HCT116 (cell line): ENCODE measurements at regions not wholly inside any gene's neighbourhood (a gene's known extent, or its start where the extent isn't known, plus 50 kb on each side); places are given as distances from the start of the nearest gene placed in this dataset.

Source experiments
- ATAC-seq: fragments of 200-7000 bp; cut with Tn5 transposase; 2 replicates; pipeline ENCODE4 v1.9.1; 2020; ENCODE audit warnings: mild to moderate bottlenecking, moderate library complexity
- BruUV-seq: library from RNA; stranded (reverse); fragments of 400-500 nt; replicated peaks from 2 replicates; lab custom pipeline; 2021; lab: Mats Ljungman, UMichigan
- CTCF ChIA-PET: fragments of 300-600 bp; sonication (Branson Sonifier 250); formaldehyde crosslinking; loops from one replicate; lab custom pipeline; 2021; ENCODE audit warnings: antibody characterized with exemption; lab: Charles Lee
- POLR2A ChIA-PET: fragments of 300-600, 350-600 bp; sonication (Branson Sonifier 250); formaldehyde crosslinking; loops from one replicate; lab custom pipeline; 2021; ENCODE audit warnings: antibody characterized with exemption; lab: Charles Lee
- RAD21 ChIA-PET, 2 experiments: fragments of 300-600 bp; sonication (Branson Sonifier 250); formaldehyde crosslinking; loops; one replicate each; lab custom pipeline; 2023; ENCODE audit warnings: low total read pairs in 2 of 2; ENCODE audit not compliant: uncharacterized antibody in 2 of 2, unreplicated experiment in 2 of 2, low non-redundant PET in 1 of 2; lab: Charles Lee
- DNase-seq: peaks from one replicate; pipeline ENCODE4 v3.0.0-alpha.2; 2010; ENCODE audit warnings: low read depth, low spot score
- H2AFZ ChIP-seq: fragments of 200-600 bp; shearing (Covaris generic), sonication (generic); 2 replicates; pipeline ENCODE4 v1.6.1; 2017; ENCODE audit warnings: low read depth, mixed run types, mixed read lengths, antibody characterized with exemption, low read length; ENCODE audit not compliant: poor library complexity, severe bottlenecking
- H3K27ac ChIP-seq: 2 replicates; pipeline ENCODE4 v1.5.1; 2012; ENCODE audit warnings: low read depth, low read length
- H3K27me3 ChIP-seq: fragments of 200-600 bp; sonication (generic); 2 replicates; pipeline ENCODE4 v1.6.1; 2016; ENCODE audit warnings: mixed run types, low read length, mixed read lengths; ENCODE audit not compliant: insufficient read depth
- H3K36me3 ChIP-seq, 2 experiments: fragments of 200-500 bp in 1 of 2; fragments of 200-600 bp in 1 of 2; sonication (Bioruptor generic) in 1 of 2; sonication (generic) in 1 of 2; 2 replicates each; pipeline versions ENCODE4 v1.5.1 to v1.6.1; 2014 to 2016; ENCODE audit warnings: low read length in 2 of 2, inconsistent platforms in 1 of 2, mixed read lengths in 1 of 2, mixed run types in 1 of 2; ENCODE audit not compliant: insufficient read depth in 2 of 2, control insufficient read depth in 1 of 2
- H3K4me1 ChIP-seq, 2 experiments: fragments of 200-600 bp in 1 of 2; sonication (generic) in 1 of 2; 2 replicates each; pipeline versions ENCODE4 v1.5.1 to v1.6.1; 2012 to 2017; ENCODE audit warnings: low read length in 2 of 2, inconsistent platforms in 1 of 2, mild to moderate bottlenecking in 1 of 2, mixed read lengths in 1 of 2, mixed run types in 1 of 2, moderate library complexity in 1 of 2; ENCODE audit not compliant: insufficient read depth in 2 of 2, control insufficient read depth in 1 of 2
- H3K4me2 ChIP-seq: fragments of 200-600 bp; sonication (generic); 2 replicates; pipeline ENCODE4 v1.6.1; 2017; ENCODE audit warnings: mixed run types, low read length, mixed read lengths
- H3K4me3 ChIP-seq, 2 experiments: fragments of 200-600 bp in 1 of 2; sonication (generic) in 1 of 2; replicated peaks in 1 of 2; 2 replicates each; pipeline ENCODE4 v1.5.1; 2011 to 2016; ENCODE audit warnings: low read length in 2 of 2, control low read depth in 1 of 2, low read depth in 1 of 2, mild to moderate bottlenecking in 1 of 2, mixed read lengths in 1 of 2, mixed run types in 1 of 2
- H3K79me2 ChIP-seq: fragments of 200-600 bp; sonication (generic); 2 replicates; pipeline ENCODE4 v1.6.1; 2017; ENCODE audit warnings: mild to moderate bottlenecking, mixed run types, low read length, moderate library complexity, mixed read lengths; ENCODE audit not compliant: insufficient read depth
- H3K9ac ChIP-seq: fragments of 200-600 bp; sonication (generic); 2 replicates; pipeline ENCODE4 v1.6.1; 2016; ENCODE audit warnings: low read length, mixed read lengths
- H3K9me2 ChIP-seq: fragments of 200-600 bp; sonication (generic), shearing (Covaris generic); 2 replicates; pipeline ENCODE4 v1.6.1; 2017; ENCODE audit warnings: mixed run types, mild to moderate bottlenecking, moderate library complexity; ENCODE audit not compliant: insufficient read depth
- H3K9me3 ChIP-seq, 2 experiments: fragments of 200-500 bp in 1 of 2; fragments of 200-600 bp in 1 of 2; sonication (Bioruptor generic) in 1 of 2; sonication (generic) in 1 of 2; 2 replicates each; pipeline ENCODE4 v1.6.1; 2014 to 2017; ENCODE audit warnings: low read length in 2 of 2, mixed read lengths in 2 of 2, inconsistent platforms in 1 of 2, low read depth in 1 of 2, mild to moderate bottlenecking in 1 of 2, mixed run types in 1 of 2, moderate library complexity in 1 of 2; ENCODE audit not compliant: control insufficient read depth in 1 of 2, insufficient read depth in 1 of 2
- H4K20me1 ChIP-seq: fragments of 200-600 bp; sonication (generic), shearing (Covaris generic); 2 replicates; pipeline ENCODE4 v1.6.1; 2017; ENCODE audit warnings: mixed run types, mild to moderate bottlenecking, moderate library complexity; ENCODE audit not compliant: insufficient read depth
- ATF3 ChIP-seq: IDR thresholded peaks from 2 replicates; pipeline ENCODE4 v1.6.1; 2012
- CBX3 ChIP-seq: IDR thresholded peaks from 2 replicates; pipeline ENCODE4 v1.6.1; 2012; ENCODE audit warnings: low read depth
- EGR1 ChIP-seq: IDR thresholded peaks from 2 replicates; pipeline ENCODE4 v1.6.1; 2012; ENCODE audit warnings: low read depth
- ELF1 ChIP-seq: IDR thresholded peaks from 2 replicates; pipeline ENCODE4 v1.6.1; 2012; ENCODE audit warnings: low read depth, borderline replicate concordance
- FOSL1 ChIP-seq: IDR thresholded peaks from 2 replicates; pipeline ENCODE4 v1.6.1; 2012; ENCODE audit warnings: low read depth
- JUND ChIP-seq: IDR thresholded peaks from 2 replicates; pipeline ENCODE4 v1.6.1; 2012
- MAX ChIP-seq: IDR thresholded peaks from 2 replicates; pipeline ENCODE4 v1.6.1; 2012
- POLR2A ChIP-seq: IDR thresholded peaks from 2 replicates; pipeline ENCODE4 v1.7.0; 2011; ENCODE audit warnings: borderline replicate concordance; ENCODE audit not compliant: insufficient read depth, insufficient read length; ENCODE audit errors: extremely low read depth
- RAD21 ChIP-seq: IDR thresholded peaks from 2 replicates; pipeline ENCODE4 v1.6.1; 2012; ENCODE audit warnings: low read depth, mild to moderate bottlenecking
- REST ChIP-seq: IDR thresholded peaks from 2 replicates; pipeline ENCODE4 v1.6.1; 2012; ENCODE audit warnings: low read depth
- SIN3A ChIP-seq: IDR thresholded peaks from 2 replicates; pipeline ENCODE4 v1.6.1; 2012; ENCODE audit warnings: low read depth
- SRF ChIP-seq: IDR thresholded peaks from 2 replicates; pipeline ENCODE4 v1.6.1; 2012; ENCODE audit warnings: low read depth
- ZFX ChIP-seq: fragments of 450-650 bp; IDR thresholded peaks from 2 replicates; pipeline ENCODE4 v1.6.1; 2017
- intact Hi-C: fragments of 100-400 bp; cut with micrococcal nuclease; formaldehyde crosslinking; loops from 2 replicates; pipeline ENCODE4 v1.10.0; 2022
- TF ChIP-seq, protein P1 (sequence below), 3 experiments: fragments of 200-600 bp in 1 of 3; sonication (generic) in 1 of 3; IDR thresholded peaks in 2 of 3; conservative IDR thresholded peaks in 1 of 3; 2 replicates each; pipeline ENCODE4 v1.5.1; 2012 to 2017; ENCODE audit warnings: low read depth in 2 of 3, low read length in 2 of 3, antibody characterized with exemption in 1 of 3, borderline replicate concordance in 1 of 3, control low read depth in 1 of 3, mild to moderate bottlenecking in 1 of 3, mixed read lengths in 1 of 3, mixed run types in 1 of 3, moderate library complexity in 1 of 3; ENCODE audit not compliant: insufficient read depth in 1 of 3

DNA sequence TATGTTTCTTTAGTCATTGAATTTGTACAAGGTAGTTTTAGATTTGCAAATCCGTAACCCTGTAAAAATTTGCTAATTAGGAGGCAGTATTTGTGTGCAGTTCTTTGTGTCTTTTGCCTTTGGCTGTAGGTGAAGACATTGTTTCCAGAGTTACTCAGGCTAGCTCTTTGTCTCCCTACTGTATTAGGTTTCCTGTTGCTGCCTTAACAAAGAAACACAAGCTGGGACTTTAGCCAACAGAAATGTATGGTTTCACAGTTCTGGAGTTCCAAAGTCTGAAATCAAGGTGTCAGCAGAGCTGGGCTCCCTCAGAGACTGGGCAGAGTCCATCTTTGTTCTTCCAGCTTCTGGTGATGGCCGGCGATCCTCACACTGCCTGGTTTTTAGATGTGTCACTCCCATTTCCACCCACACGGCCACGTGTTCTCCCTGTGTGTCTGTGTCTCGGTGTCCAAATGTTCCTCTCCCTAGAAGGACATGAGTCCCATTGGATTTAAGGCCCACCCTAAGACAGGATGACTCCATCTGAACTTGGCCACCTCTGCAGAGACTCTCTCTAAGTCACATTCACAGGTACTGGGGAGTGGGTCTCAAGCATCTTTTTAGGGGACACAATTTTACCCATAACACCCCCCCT, 309.7 kb downstream of the GALR1 start (continued):
- TF ChIP-seq ZFX (no peak), CBX3 (no peak), RAD21 (no peak), SRF (no peak), SIN3A (no peak)

DNA sequence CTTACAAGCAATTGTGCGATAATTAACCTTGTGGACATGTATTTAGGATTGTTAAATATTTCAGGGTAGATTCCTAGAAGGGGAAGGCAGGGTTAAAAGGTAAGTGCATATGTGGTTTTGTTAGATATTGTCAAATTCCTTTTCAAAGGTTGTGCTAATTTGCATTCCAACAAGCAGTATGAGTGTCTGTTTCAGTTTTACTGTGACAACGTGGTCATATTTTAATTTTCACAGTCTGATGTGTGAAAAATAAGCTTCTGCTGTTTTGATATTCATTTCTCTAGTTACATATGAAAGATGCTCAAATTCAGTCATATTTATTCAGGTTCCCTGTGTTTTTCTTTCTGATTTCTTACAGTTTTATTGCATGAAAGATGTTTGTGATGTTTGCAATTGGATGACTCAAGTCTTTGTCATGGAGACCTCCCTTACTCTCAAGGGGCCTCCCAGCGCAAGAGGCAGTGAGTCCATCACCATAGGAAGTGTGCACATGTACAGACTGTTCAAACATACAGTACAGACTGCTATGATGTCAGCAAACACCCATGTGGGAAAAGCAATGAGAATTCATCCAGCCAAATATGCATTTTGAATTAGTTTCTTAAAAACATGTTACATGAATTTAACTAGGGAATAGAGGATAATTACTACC, 310.8 kb downstream of the GALR1 start:
- BruUV-seq: no TSS peak
- ChIA-PET RAD21 (no interaction called here), CTCF (no interaction called here), POLR2A (no interaction called here)
- Histone ChIP-seq H3K27me3 (no peaks in the 10 kb centered on the region), H3K4me2 (no peak overlapping the region), H3K36me3 (no peaks in the 10 kb centered on the region), H3K4me3 (no peak overlapping the region), H3K79me2 (no peaks in the 10 kb centered on the region), H3K9ac (no peak overlapping the region), H3K9me2 (no peaks in the 10 kb centered on the region), H3K27ac (no peak overlapping the region), H3K4me1 (no peaks in the 10 kb centered on the region), H2AFZ (no peak overlapping the region), H4K20me1 (no peaks in the 10 kb centered on the region), H3K9me3 (peaks cover 0 to 18% of the 10 kb centered on the region in 2 experiments; a peak in 2 of 4 replicates)
- TF ChIP-seq JUND (no peak), REST (no peak), ATF3 (no peak), ELF1 (no peak), CBX3 (no peak), RAD21 (no peak), POLR2A (no peak), FOSL1 (no peak), MAX (no peak), EGR1 (no peak)
- TF ChIP-seq, protein P1, sequence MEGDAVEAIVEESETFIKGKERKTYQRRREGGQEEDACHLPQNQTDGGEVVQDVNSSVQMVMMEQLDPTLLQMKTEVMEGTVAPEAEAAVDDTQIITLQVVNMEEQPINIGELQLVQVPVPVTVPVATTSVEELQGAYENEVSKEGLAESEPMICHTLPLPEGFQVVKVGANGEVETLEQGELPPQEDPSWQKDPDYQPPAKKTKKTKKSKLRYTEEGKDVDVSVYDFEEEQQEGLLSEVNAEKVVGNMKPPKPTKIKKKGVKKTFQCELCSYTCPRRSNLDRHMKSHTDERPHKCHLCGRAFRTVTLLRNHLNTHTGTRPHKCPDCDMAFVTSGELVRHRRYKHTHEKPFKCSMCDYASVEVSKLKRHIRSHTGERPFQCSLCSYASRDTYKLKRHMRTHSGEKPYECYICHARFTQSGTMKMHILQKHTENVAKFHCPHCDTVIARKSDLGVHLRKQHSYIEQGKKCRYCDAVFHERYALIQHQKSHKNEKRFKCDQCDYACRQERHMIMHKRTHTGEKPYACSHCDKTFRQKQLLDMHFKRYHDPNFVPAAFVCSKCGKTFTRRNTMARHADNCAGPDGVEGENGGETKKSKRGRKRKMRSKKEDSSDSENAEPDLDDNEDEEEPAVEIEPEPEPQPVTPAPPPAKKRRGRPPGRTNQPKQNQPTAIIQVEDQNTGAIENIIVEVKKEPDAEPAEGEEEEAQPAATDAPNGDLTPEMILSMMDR (IDR thresholded peaks at IDR 0.05 in 2 of 3, conservative IDR thresholded peaks at IDR 0.05 in 1 of 3; ENCODE audit: borderline replicate concordance in 1 of 3, insufficient read depth in 1 of 3, low read depth in 2 of 3, low read length in 2 of 3): no peak
- ATAC-seq (no peak), DNase-seq (no peak)
- intact Hi-C loops: no loop called here
